Sigmoid colon (tissue), 6 donors: ENCODE measurements at regions not wholly inside any gene's neighbourhood (a gene's known extent, or its start where the extent isn't known, plus 50 kb on each side); places are given as distances from the start of the nearest gene placed in this dataset.
A peak's percentile ranks its signal among the peaks of the same experiment; 100 is the strongest.

Experiments used
- DNase-seq: peaks from one replicate; pipeline ENCODE4 v3.0.0-alpha.2; 2019
- H3K27ac ChIP-seq, 4 donors: fragments of 200-600 bp; sonication (generic); one replicate each; pipeline ENCODE4 v1.5.1; 2016 to 2019; ENCODE audit warnings: mild to moderate bottlenecking in 1 of 4
- H3K27me3 ChIP-seq, 3 donors: fragments of 200-600 bp; sonication (generic); one replicate each; pipeline ENCODE4 v1.5.1; 2019; ENCODE audit warnings: mild to moderate bottlenecking in 1 of 3
- H3K36me3 ChIP-seq, 4 donors: fragments of 200-600 bp; sonication (generic); one replicate each; pipeline ENCODE4 v1.5.1; 2016 to 2019
- H3K4me1 ChIP-seq, 4 donors: fragments of 200-600 bp; sonication (generic); one replicate each; pipeline ENCODE4 v1.5.1; 2017 to 2019
- H3K4me3 ChIP-seq, 4 donors: fragments of 200-600 bp; sonication (generic); one replicate each; pipeline ENCODE4 v1.5.1; 2017 to 2019; ENCODE audit warnings: mild to moderate bottlenecking in 2 of 4, moderate library complexity in 1 of 4
- H3K9me3 ChIP-seq, 4 donors: fragments of 200-600 bp in 3 of 4; sonication (generic) in 3 of 4; one replicate each; pipeline versions ENCODE4 v1.5.1 to v1.6.1; 2013 to 2019
- EP300 ChIP-seq, 4 donors: sonication (generic); formaldehyde crosslinking; IDR thresholded peaks; one replicate each; pipeline ENCODE4 v1.6.1; 2017; ENCODE audit warnings: antibody characterized with exemption in 4 of 4
- POLR2A ChIP-seq, 2 donors: fragments of 450-650 bp; IDR thresholded peaks; one replicate each; pipeline ENCODE4 v1.6.1; 2016; ENCODE audit warnings: antibody characterized with exemption in 2 of 2, mild to moderate bottlenecking in 2 of 2, moderate library complexity in 2 of 2
- POLR2AphosphoS5 ChIP-seq, 4 donors: sonication (generic); formaldehyde crosslinking; IDR thresholded peaks; one replicate each; pipeline ENCODE4 v1.6.1; 2017; ENCODE audit warnings: antibody characterized with exemption in 4 of 4
- WGBS, 2 donors: extraction: QIAGEN DNeasy Blood & Tissue Kit; methylation state at CpG; one replicate each; pipeline ENCODE4 v1.1.7; 2013; 5-methylcytosine and 5-hydroxymethylcytosine counted together
- intact Hi-C: fragments of 100-400 bp; cut with DNase I; formaldehyde crosslinking; loops from one replicate; pipeline ENCODE4 v1.15.1; 2023
- TF ChIP-seq, protein P1 (sequence below), 4 experiments: fragments of 450-650 bp in 3 of 4; fragments of 200-600 bp in 1 of 4; IDR thresholded peaks; one replicate each; pipeline ENCODE4 v1.5.1; 2016 to 2019; ENCODE audit warnings: antibody characterized with exemption in 4 of 4, mild to moderate bottlenecking in 3 of 4, moderate library complexity in 2 of 4
- donor health status: healthy with polysubstance abuse.
- donor health status: healthy.

DNA sequence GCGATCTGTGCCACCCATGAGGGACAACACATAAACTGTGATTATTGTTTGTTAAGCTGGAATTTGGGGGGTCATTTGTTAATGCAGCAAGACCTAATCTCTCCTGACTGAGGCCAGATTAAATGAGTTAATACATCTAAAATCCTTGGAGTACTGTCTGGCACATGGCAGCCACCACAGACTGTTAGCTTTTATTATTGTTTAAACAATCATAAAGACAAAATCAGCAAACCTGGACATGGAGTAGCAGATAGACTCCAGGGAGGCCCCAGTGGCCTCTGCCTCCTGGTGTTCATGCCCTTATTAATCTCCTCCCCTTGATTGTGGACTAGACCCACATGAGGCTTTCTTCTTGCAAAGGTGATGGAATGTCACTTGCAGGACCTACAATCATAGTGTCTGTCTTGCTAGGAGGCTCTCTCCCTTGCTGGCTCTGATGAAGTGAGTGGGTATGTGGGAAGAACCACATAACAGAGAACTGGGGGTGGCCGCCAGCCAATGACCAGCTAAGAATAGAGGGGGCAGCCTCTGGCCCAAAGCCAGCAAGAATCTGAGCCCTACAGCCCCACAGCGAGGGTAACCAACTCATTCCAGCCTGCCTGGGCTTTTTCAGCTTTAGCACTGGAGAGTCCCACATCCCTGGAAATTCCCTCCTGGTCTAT, 142.0 kb downstream of the SCARB1 start:
- Histone ChIP-seq H3K27ac (peak overlapping the region; percentile 85 to 91 (median 88)), H3K9me3 (no peaks in the 10 kb centered on the region)
- WGBS, 2 donors, result 84 to 88% methylated on average over 3 of the region's 3 CpGs

DNA sequence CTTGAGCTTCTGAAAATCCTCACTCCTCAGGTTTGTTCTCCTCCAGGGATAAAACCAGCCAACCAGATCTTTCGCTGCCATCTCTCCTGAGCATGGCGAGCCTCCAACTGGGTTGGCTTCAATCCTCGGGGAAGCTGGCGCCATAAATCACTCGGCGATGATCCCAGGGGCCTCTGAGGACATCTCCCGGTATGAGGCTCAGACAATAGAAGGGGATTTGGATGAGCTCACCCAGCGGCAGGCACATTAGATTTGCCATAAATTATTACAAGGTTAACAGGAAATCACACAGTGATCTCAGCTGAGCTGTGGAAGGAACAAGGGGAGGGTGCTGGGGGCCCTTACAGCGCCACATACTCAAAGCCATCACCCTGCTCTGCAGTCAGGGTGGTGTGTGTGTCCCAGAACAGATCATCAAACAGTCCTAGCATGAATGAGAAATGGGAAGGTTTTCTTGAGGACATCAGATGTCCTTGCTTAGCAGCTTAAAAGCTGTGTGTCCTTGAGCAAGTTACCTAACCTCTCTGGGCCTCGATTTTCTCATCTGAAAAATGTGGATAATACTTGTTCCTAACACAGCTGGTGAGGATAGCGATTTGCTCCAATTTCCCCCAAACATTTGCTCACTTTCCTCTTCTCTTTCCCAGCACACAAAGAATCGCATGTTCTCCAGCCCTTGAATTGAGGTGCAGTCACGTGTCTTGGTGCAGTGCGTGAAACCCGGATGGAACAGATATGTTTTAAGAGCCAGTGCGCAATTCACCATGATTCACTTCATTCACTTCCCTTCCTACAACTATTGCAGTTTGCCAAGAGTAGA, 142.8 kb downstream of the SCARB1 start:
- TF ChIP-seq, protein P1, sequence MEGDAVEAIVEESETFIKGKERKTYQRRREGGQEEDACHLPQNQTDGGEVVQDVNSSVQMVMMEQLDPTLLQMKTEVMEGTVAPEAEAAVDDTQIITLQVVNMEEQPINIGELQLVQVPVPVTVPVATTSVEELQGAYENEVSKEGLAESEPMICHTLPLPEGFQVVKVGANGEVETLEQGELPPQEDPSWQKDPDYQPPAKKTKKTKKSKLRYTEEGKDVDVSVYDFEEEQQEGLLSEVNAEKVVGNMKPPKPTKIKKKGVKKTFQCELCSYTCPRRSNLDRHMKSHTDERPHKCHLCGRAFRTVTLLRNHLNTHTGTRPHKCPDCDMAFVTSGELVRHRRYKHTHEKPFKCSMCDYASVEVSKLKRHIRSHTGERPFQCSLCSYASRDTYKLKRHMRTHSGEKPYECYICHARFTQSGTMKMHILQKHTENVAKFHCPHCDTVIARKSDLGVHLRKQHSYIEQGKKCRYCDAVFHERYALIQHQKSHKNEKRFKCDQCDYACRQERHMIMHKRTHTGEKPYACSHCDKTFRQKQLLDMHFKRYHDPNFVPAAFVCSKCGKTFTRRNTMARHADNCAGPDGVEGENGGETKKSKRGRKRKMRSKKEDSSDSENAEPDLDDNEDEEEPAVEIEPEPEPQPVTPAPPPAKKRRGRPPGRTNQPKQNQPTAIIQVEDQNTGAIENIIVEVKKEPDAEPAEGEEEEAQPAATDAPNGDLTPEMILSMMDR (IDR thresholded peaks at IDR 0.05), result no peak
- no peak for TF ChIP-seq POLR2A (IDR thresholded peaks at IDR 0.05)
- peak; percentile 13 to 95 (median 94) for TF ChIP-seq EP300 (IDR thresholded peaks at IDR 0.05)
- TF ChIP-seq POLR2AphosphoS5 (IDR thresholded peaks at IDR 0.05), result peak; percentile 65 to 91 (median 89)
- WGBS, 2 donors, result 43 to 64% methylated on average over 16 of the region's 16 CpGs
- Histone ChIP-seq H3K4me1 (peaks cover 0 to 31% (median 29%) of the 10 kb centered on the region in 4 donors), H3K4me3 (no peak overlapping the region), H3K27me3 (no peaks in the 10 kb centered on the region), H3K36me3 (no peaks in the 10 kb centered on the region), H3K9me3 (no peaks in the 10 kb centered on the region), H3K27ac (peak overlapping the region; percentile 85 to 91 (median 88))
- peak; percentile 88 for DNase-seq
- intact Hi-C loops, result no loop called here

More for the DNA sequence above, 142.0 kb downstream of the SCARB1 start:
- Histone ChIP-seq H3K4me1 (peaks cover 0 to 35% (median 34%) of the 10 kb centered on the region in 4 donors), H3K4me3 (no peak overlapping the region), H3K27me3 (no peaks in the 10 kb centered on the region), H3K36me3 (no peaks in the 10 kb centered on the region)
- DNase-seq, result no peak
- intact Hi-C loops, result no loop called here
- TF ChIP-seq POLR2AphosphoS5 (IDR thresholded peaks at IDR 0.05) (no peak), EP300 (IDR thresholded peaks at IDR 0.05) (no peak), POLR2A (IDR thresholded peaks at IDR 0.05) (no peak)
- TF ChIP-seq, protein P1 (IDR thresholded peaks at IDR 0.05), result no peak

DNA sequence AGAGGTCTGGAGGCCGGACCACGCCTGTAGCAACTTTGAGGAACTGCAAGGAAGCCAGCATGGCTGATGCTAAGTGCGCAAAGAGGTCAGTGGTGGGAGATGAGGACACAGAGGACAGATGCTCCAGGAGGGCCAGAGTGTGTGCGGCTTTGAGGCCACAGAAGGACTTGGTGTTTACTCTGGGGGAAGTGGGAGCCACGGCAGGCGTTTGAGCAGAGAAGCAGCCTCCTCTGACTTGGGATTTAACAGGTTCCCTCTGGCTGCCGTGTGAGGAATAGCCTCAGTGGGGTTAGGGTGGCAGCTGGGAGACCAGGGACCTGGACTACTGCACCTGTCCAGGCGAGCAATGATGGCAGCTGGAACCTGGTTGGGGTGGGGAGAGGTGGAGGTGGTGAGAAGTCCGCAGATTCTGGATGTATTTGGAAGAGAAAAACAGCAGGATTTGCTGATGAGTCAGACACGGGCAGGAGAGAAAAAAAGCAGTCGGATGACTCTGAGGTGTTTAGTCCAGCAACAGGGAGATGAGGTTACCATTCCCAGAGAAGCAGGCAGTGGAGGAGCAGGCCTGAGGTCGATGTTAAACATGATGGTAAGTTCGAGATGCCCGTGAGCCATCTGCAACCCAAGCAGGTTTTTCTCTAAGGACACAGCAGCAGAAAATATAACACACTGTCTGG, 143.5 kb downstream of the SCARB1 start:
- Histone ChIP-seq H3K9me3 (no peaks in the 10 kb centered on the region), H3K36me3 (no peaks in the 10 kb centered on the region), H3K27ac (peak overlapping the region; percentile 85 to 91 (median 88)), H3K27me3 (no peaks in the 10 kb centered on the region), H3K4me3 (no peak overlapping the region), H3K4me1 (peaks cover 0 to 31% (median 29%) of the 10 kb centered on the region in 4 donors)
- TF ChIP-seq, protein P1 (IDR thresholded peaks at IDR 0.05), result peak in 2 of 4 experiments; percentile 45 to 56
- TF ChIP-seq POLR2A (IDR thresholded peaks at IDR 0.05), result no peak
- no peak for TF ChIP-seq EP300 (IDR thresholded peaks at IDR 0.05)
- no peak for TF ChIP-seq POLR2AphosphoS5 (IDR thresholded peaks at IDR 0.05)
- intact Hi-C loops, result no loop called here
- 65 to 79% methylated on average over 14 of the region's 14 CpGs for WGBS, 2 donors
- no peak for DNase-seq

DNA sequence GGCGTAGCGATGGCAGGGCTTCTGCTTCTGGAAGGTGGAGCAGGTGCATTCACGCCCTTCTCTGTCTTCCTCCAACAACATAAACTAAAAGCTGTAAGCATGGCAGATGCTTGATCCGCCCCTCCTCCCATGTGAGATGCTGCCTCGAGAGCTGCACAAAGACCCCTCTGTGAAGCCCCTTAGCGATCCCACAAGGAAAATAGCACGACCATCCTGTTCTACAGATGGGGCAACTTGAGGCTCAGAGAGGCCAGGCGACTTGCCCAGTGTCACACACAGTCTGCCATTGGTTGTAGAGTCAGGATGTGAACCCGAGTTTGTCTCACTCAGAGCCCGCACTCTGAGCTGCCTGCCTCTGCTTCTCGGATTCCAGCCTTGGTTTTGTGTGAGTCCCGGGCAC, 144.4 kb downstream of the SCARB1 start:
- Histone ChIP-seq H3K4me3 (no peak overlapping the region), H3K4me1 (peaks cover 0 to 37% (median 36%) of the 10 kb centered on the region in 4 donors), H3K27me3 (no peaks in the 10 kb centered on the region), H3K36me3 (no peaks in the 10 kb centered on the region), H3K9me3 (no peaks in the 10 kb centered on the region), H3K27ac (peak overlapping the region; percentile 85 to 91 (median 88))
- intact Hi-C loops, result no loop called here
- WGBS, 2 donors, result 78 to 90% methylated on average over 12 of the region's 12 CpGs
- TF ChIP-seq POLR2AphosphoS5 (IDR thresholded peaks at IDR 0.05) (no peak), POLR2A (IDR thresholded peaks at IDR 0.05) (no peak), EP300 (IDR thresholded peaks at IDR 0.05) (no peak)
- TF ChIP-seq, protein P1 (IDR thresholded peaks at IDR 0.05), result no peak
- no peak for DNase-seq
